Amygdala (tissue), 56 donors: ENCODE measurements at regions not wholly inside any gene's neighbourhood (a gene's known extent, or its start where the extent isn't known, plus 50 kb on each side); places are given as distances from the start of the nearest gene placed in this dataset.

Source experiments
- DNase-seq, 56 donors: peaks; one replicate each; lab custom pipeline; 2025; lab: John Stamatoyannopoulos, UW

DNA sequence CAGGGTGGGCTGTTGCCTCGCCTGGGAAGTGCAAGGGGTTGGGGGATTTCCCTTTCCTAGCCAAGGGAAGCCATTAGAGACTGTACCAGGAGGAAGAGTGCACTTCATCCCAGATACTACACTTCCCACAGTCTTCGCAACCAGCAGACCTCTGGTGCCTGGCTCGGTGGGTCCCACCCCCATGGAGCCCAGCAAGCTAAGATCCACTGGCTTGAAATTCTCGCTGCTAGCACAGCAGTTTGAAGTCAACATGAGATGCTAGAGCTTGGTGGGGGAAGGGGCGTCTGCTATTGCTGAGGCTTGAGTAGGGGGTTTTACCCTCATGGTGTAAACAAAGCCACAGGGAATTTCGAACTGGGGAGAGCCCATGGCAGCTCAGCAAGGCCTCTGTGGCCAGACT, 586.4 kb downstream of the HTR1A start:
- DNase-seq: no peak

DNA sequence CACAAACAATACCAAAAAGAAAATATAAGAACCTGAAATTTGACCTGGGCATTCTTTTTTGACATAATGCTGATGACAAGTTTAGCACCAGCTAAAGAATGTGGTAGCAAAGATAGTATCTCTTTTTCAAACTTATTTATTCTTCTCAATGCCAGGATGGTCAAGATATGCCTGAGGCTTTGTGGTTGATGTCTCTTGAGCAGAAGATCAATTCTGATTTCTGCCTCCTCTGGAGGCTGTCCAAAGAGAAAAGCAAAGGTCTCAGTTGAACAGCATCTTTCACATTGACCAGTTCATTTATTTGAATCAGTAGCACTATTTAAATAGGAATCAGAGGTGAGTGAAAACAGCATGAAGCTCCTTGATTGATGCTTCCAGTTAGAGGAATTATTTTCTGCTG, 588.2 kb downstream of the HTR1A start:
- no peak for DNase-seq

DNA sequence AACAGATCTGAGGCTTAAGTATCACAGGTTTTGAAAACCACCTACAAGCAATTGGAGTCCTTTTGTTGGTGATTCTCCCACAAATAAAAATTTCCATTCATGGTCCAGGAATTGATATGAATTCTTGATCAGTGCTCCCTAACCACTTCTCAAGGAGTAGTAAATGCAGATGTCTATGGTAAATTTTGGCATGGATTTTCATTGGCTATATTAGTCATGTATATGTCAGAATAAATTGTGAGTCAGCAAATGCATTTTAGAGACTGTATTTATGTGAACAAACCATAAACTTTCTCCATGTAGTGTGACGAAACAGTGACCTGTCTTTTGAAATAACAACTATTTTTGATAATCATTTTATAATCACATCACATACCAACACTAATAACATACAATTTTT, 611.1 kb downstream of the HTR1A start:
- DNase-seq: no peak

DNA sequence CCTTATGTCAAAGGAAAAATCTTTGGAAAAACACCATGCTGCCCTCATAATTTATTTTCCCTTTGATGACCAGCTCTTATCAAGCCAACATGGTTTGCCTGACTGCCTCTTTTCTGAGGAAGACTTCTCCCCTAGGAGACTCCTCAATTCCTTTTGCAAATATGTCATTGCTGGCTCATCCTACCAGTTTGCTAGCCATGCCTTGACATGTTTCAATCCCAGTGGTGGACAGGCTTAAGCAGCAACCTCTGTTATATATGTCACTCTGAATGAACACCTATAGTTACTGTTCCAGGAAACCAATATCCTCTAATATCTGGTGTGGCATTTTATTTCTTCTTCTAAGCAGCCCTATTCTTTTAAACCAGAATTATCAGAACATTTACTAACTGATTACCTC, 615.8 kb downstream of the HTR1A start:
- DNase-seq: no peak

DNA sequence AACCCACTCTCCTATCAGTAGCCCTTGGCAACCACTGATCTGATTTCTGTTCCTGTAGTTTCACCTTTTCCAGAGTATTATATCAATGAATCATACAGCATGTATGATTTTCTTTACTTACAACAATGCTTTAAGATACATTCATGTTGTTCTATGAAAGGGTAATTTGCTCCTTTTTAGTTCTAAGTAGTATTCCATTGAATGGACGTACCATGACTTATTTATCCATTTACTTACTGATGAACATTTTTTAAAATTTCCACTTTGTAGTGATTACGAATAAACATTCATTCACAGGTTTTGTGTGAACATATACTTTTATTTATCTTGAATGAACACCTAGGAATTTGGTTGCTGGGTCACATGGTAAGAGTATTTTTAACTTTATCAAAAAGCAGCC, 620.8 kb downstream of the HTR1A start:
- DNase-seq: no peak

DNA sequence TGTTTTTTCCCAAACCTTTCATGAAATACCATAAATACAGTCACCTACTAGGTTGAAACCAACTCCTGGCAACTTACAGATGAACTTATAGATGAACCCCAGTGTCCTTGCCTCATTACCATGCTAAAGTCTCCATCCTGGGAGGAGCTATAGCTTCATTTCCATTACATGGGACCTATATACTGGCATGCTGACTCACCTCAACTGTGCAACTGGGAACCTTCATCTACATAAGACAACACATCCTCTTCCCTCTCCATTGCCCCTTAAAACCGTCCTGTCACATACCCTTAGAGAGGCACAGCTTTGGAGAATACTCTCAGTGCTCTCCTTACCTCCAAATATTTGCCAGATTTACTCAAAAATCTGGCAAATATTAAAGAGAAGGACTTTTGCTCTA, 638.3 kb downstream of the HTR1A start:
- DNase-seq: no peak

DNA sequence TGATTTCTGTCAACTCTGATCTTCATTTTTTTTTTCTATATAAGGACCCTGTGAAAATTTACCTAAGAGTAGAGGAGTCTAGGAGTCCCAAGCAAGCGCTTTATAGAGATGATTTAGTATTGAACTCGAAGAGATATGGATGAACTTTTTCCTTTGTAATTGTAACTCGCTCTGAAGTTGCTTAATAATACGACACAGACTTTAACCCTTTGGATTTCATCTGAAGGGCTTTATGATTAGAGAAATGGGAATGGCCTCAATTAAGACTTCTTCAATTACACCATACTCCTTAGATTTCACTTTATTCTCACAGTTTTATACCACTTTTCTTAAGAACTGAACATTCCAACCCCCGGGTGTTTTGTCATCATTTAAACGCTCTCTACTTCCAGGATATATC, 647.7 kb downstream of the HTR1A start:
- no peak for DNase-seq

DNA sequence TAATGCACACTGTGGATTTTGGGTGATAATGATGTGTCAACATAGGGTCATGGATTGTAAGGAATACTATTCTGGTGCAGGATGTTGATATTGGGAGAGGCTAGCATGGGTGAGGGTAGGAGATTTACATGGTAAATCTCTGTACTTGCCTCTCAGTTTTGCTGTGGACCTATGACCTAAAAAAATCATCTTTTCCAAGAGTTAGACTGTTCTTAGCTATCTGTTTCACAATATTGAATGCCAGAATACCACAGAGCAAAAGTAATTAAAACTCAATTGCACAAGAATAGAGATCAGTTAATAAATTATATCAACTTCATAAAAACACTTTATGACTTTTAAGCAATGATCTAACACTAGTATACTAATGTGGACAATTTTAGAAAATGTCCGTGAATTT, 651.6 kb downstream of the HTR1A start:
- DNase-seq: no peak

DNA sequence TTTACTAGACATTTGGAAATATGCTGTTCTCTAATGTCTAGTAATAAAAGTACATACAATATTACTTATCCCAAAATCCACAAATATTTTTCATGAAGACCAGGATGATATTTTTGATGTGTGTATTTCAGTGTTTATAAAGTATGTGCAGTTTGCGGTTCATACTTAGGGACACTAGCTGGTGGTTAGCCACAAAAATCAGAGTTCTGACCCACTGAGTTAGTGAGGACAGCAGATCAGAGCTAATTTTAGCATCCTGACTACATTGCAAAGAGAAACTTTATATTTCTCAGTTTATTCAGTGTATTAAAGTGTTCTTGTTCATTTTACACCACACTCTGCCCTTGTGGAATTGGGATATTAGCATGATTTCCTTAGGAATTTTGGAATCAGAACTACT, 655.3 kb downstream of the HTR1A start:
- DNase-seq: no peak

DNA sequence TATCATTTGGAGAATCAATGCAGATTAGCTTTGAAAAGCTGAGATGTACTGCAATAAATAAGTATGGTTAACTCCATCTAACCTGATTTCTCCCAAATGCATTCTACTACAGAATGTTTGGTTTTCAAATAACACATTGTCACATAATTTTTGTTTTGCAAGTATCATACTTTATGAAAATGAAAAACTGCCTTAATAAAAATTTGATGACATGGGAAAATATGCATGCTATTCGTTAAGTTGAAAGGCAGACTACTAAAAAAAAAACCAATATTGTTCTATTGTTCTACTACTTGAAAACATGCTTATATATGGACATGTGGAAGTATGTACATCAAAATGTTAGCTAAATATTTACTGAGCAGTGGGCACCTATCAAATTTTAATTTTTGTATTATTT, 668.9 kb downstream of the HTR1A start:
- no peak for DNase-seq

DNA sequence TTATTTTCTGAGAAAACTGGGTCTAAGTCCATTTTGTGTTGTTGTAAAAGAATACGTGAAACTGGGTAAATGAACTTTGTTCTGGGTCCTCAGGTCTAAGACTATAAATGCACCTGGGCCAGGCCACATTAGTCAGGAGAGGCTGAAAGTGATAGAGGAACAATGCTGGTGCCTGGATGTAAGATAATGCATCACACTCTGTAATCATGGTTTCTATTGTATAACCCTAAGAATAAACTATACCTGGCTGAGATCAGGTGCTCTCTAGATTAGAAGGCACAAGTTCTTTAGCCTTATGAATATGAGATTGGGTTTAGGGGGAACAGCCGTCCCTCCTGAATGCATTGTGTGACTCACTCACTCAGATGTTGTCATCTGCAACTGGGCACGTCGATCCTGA, 675.5 kb downstream of the HTR1A start:
- DNase-seq: no peak

DNA sequence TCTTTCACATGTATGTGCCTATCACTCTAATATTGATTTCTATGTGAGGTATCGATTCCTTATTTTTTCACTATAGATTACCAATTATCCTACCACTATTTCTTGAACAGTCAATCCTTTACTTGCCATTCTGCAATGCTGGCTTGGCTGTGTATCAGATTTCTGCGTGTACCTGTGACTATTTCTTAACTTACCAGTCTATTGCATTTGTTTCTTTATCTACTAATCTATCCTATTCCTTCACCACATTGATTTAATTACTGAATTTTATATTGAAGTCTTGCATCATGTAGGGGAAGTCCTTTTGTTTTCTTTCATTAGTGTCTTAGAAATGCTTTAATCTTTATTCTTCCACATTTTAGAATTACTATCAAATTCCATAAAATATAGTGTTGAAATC, 684.8 kb downstream of the LRRC70 start:
- DNase-seq: no peak

DNA sequence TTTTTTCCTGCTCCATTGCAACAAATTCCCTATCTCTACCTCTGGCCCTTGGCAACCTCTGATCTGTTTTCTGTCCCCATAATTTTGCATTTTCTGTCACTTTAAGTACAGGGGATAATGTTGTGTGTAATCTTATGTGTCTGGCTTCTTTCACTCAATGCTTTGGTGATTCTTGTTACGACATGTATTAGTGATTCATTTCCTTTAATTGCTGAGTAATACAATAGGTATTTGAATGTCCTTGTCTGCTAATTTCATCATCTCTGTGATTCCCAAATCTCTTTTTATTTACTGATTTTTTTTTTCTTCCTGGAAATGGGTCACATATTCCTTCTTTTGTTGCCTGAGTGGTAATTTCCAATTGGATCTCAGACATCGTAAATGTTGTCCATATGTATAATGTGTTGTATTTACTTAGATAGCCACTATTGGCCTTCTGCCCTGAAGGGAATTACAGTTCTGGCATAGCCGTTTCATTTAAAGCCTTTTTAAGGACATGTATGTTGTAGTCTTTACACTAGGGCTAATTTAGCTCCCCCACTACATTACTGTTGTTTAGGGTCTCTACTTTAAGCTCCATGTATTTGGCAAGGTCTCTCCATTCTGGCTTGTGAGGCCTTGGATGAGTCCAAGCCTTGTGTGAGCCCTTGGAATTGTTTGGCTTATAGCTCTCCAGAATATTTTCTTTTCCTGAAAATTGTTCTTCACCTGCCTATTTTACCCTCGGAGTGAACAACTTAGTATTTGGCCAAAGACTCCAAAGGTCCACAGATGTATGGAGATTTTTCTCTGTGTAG, 683.8 kb downstream of the LRRC70 start:
- no peak for DNase-seq

DNA sequence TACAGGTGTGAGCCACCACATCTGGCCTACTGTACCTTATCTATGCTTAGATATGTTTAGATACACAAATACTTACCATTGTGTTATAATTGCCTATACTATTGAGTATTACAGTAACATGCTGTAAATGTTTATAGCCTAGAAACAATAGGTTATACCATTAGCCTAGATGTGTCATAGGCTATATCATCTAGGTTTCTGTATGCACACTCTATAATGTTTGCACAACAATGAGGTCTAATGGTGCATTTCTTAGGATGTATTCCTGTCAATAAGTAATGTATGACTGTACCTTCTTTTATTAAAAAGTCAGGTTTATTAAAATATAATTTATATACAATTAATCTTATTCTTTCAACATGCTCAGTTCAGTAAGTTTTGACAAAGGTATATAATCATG, 683.1 kb downstream of the LRRC70 start:
- no peak for DNase-seq

DNA sequence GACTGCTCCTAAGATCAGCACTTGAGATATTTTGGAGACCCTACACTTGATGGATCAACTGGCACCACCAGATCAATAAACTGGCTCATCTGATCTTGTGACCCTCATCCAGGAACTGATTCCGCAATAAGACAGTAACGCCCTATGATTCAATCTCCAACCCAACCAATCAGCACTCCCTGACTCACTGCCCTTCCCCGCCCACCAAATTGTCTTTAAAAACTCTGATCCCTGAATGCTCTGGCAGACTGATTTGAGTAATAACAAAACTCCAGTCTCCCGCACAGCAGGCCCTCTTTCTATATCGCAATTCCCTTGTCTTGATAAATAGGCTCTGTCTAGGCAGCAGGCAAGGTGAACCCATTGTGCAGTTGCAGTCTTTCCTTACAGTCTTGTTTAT, 677.0 kb downstream of the LRRC70 start:
- no peak for DNase-seq

DNA sequence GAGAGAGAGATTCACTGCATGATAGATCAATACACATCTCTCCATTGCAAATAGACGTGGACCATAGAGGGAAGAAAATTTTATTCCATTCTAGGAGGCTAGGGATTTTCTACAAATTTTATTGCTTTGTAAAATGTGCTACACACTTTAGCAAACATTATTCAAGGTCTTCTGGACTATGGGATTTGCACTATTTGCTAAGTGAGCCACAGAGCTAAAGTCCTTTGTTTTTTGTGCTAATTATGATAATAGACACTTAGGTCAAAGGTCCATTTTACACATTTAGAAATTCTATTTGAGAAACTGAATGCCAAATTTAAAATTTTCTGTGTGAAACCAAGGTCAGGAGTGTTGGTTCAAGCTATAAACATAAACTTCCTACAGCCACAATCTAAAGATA, 672.3 kb downstream of the LRRC70 start:
- no peak for DNase-seq

DNA sequence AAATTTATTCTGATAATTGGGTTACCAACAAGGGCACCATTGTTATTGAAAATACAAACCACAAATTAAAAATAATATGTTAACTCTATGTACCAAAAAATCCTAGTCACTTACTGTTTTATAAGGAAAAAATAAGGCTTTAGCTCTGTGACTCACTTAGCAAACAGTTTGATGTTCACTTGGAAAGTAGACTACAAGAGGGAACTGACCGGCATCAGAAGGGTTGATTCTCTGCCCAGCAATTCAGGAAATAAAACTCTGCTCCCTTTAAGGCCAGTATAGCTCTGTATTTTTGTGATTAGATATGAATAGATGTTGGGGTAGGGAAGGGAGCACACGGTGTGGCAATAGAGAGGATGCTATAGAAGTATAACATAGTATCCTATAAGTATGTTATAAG, 671.3 kb downstream of the LRRC70 start:
- no peak for DNase-seq

DNA sequence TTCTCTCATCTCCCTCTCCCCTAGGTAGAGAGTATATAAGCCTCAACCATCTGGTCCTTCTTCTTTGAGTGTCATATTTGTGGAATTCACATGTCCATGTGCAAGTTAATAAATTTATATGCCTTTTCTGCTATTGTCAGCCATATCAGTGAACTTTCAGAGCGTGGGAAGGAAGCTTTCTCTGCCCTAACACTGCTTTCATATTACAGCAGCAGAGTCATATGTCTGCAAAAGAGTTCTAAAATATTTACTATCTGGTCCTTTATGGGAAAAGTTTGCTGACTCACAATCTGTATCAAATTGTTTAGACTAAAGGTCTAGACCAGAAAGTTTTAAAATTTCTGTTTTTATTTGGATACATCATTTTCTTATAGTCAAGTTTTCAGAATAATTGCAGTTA, 669.0 kb downstream of the LRRC70 start:
- no peak for DNase-seq

DNA sequence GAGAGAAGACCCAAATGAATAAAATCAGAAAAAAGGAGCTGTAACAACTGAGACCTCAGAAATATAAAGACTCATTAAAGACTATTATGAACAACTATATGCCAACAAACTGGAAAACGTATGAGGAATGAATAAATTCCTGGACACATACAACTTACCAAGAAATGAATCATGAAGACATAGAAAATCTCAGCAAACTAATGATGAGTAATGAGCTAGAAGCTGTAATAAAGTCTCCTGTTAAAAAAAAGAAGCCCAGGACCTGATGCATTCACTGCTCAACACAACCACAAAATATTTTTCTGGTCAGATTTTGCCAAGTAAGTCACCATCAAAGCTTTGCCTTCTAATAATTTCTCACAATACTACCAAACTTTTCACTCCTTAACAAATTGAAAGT, 666.7 kb downstream of the LRRC70 start:
- DNase-seq: no peak

DNA sequence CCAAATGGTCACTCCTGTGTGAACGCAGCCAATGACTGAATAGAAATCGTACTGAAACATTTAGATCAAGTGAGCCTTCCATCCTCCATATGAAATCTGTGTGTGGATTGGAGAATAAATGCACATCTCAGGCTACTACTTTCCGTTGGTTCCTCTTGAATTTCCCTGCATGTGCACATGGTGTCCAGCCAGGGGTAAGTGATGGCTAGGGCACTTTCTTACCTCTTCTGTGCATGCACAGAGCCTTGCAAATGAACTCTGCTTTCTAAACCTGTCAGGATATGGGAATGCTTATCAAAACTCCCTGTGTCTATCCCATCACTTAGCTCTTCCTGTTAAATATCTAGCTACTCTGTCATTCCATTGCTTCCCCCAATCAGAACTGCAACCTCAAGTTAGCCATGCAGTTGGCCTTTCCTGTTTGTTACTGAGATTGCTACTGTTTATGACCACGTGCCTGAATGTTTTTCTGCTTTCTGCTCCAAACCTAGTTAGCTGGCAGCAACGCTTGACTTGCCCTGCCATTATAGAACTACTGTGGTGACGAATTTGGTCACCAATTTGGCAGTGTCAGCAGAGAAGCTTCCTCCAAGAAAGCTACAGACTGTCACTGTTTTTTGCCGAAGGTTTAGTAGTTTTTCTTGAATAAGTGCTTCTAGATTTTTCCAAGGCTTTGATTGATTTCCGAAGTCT, 661.6 kb downstream of the LRRC70 start:
- peak in 1 of 56 donors; percentile 3 for DNase-seq

DNA sequence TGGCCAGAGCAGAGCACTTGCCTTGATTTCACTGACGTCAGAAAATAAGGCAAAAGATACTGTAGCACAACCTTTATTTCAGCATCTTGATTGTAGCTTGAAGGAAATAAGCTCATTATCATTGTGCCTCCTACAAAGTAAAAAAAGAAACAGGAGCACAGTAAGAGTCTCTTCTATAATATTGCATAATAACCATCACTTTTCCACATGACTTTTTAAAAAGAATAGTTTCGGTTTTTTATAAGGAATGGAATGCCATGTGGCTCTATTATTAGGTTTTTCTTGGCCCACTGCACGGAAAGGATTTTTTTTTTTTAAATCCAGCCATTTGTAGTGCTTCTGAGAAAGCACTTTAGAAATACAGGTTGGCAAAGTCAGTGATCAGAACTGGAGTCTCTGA, 655.3 kb downstream of the LRRC70 start:
- DNase-seq: no peak

DNA sequence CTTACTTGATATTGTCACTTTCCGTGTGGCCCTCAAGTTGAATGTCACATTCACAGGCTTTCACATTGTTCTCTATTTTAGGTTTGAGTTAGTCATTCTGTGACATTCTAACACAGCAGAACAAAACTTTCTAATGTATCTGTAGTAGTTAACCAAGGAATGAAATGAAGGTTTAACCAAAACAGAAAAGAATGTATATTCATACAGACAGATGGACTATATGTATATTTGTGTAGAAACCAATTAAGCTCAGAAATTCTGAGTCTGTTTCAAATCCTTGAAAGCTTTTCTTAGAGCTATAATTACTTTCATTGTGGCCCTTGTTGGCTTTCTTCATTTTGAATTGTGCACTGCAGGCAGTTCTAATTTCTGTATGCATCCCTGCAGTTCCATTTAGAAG, 654.7 kb downstream of the LRRC70 start:
- no peak for DNase-seq

DNA sequence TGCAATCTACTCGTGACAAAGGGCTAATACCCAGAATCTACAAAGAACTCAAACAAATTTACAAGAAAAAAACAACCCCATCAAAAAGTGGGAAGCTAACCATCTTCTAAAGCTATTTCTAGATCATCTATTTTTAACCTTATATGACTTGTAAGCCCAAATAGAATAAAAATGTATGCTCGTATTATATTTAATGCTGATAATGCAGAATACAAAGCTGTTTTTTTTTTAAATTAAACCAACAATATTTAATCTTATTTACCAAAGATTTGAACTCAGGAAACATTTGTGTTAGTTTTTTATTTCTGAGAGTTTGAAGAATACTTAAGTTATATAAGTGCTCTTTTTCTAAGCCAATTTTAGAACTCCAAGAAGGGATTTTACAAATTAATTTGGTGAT, 652.1 kb downstream of the LRRC70 start:
- no peak for DNase-seq
